HUES6 (cell line): ENCODE measurements at regions not wholly inside any gene's neighbourhood (a gene's known extent, or its start where the extent isn't known, plus 50 kb on each side); places are given as distances from the start of the nearest gene placed in this dataset.
"Not testable (repeated sequence)": the region's sequence is repeated elsewhere in the genome, so short reads cannot be mapped to it uniquely, and the experiment has no call there.

Source experiments
- H3K27ac ChIP-seq: 2 replicates; pipeline ENCODE4 v1.7.0; 2013; ENCODE audit warnings: low read depth, mild to moderate bottlenecking, low read length, inconsistent platforms
- H3K27me3 ChIP-seq: 2 replicates; pipeline ENCODE4 v1.6.1; 2013; ENCODE audit warnings: low read length; ENCODE audit not compliant: control insufficient read depth, insufficient read depth
- H3K36me3 ChIP-seq: 2 replicates; pipeline ENCODE4 v1.6.1; 2013; ENCODE audit warnings: low read length; ENCODE audit not compliant: control insufficient read depth, insufficient read depth
- H3K4me1 ChIP-seq: 2 replicates; pipeline ENCODE4 v1.6.1; 2013; ENCODE audit warnings: low read length; ENCODE audit not compliant: control insufficient read depth, insufficient read depth
- H3K4me3 ChIP-seq: 2 replicates; pipeline ENCODE4 v1.5.1; 2013; ENCODE audit warnings: low read depth, low read length
- H3K9ac ChIP-seq: one replicate; pipeline ENCODE4 v1.6.1; 2013; ENCODE audit warnings: mild to moderate bottlenecking, low read length
- H3K9me3 ChIP-seq: 2 replicates; pipeline ENCODE4 v1.6.1; 2013; ENCODE audit warnings: low read depth, low read length; ENCODE audit not compliant: control insufficient read depth, insufficient read depth

- H3K4me1 ChIP-seq, H3K4me3 ChIP-seq, H3K9ac ChIP-seq, H3K36me3 ChIP-seq, H3K27ac ChIP-seq, H3K27me3 ChIP-seq: not testable (repeated sequence)
- H3K9me3 ChIP-seq = peaks cover 22% of the 10 kb centered on the region
Measured at GRCh38 chr20:29031262-29031982, 2226.0 kb upstream of the DEFB115 start.

DNA sequence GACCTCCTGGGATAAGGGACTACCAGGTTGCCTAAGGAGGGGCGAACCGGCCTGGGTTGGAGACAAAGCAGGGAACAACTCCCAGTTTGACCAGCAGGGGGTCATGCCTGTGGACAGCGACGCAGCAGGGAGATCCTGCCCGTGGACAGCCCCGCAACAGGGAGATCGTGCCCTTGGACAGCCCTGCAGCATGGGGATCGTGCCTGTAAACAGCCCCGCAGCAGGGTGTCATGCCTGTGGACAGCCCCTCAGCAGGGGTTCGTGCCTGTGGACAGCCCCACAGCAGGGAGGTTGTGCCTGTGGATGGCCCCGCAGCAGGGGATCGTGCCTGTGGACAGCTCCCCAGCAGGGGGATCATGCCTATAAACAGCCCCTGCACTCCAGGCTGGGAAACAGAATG lies 2213.2 kb upstream of the DEFB115 start:
- not testable (repeated sequence) for H3K4me3 ChIP-seq, H3K27me3 ChIP-seq, H3K27ac ChIP-seq, H3K4me1 ChIP-seq, H3K9ac ChIP-seq, H3K36me3 ChIP-seq
- H3K9me3 ChIP-seq = peaks cover 20% of the 10 kb centered on the region

DNA sequence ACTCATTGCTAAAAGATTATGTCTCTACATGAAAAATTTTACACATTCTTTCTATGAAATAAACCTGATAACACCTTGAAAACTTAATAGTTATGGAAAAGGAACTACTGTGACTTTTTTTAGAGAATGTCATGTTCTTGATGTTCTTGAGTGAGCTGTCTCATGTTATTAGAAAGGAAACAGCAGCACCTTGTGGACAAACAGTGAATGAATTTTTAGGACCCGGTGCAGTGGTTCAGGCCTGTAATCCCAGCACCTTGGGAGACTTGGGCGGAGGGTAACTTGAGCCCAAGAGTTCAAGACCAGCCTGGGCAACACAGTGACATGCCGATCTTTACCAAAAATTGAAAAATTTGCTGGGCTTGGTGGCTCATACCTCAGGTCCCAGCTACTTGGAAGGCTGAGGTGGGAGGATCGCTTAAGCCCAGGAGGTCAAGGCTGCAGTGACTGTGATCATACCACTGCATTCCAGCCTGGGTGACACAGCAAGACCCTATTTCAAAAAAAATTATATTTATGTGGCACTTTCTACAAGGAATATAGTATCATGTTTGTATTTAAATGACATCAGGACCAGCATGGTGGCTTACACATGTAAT lies 2207.4 kb upstream of the DEFB115 start:
- H3K9ac ChIP-seq, H3K4me3 ChIP-seq, H3K27me3 ChIP-seq, H3K36me3 ChIP-seq, H3K4me1 ChIP-seq, H3K27ac ChIP-seq: not testable (repeated sequence)
- H3K9me3 ChIP-seq = peaks cover 16% of the 10 kb centered on the region; the same call in 1 of the 2 replicates

- not testable (repeated sequence) for H3K36me3 ChIP-seq, H3K27me3 ChIP-seq
- peaks cover 50% of the 10 kb centered on the region for H3K9me3 ChIP-seq
Measured at GRCh38 chr20:29057866-29058484, 2199.5 kb upstream of the DEFB115 start.

DNA sequence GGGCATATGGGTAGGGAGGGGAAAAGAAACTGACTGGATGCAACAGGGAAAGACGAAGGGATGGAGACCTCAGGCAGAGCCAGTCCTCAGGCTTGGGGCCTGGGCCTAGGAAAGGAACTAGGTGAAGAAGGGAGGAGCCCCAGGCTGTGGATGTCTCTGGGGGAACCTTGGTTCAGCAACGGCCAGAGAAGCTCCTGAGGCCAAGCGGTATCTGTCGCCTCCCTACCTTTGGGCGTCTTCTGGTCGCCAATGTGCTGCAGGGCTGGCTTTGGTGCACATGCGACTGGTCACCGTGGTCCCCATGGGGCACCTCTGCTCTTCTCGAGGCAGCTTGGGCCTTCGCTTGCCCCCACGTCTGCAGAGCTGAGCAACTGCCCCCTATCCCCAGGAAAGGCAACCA lies 2195.0 kb upstream of the DEFB115 start:
- H3K4me1 ChIP-seq = not testable (repeated sequence)
- H3K9me3 ChIP-seq = peaks cover 54% of the 10 kb centered on the region

More at GRCh38 chr20:29057866-29058484, 2199.5 kb upstream of the DEFB115 start:
- not testable (repeated sequence) for H3K27ac ChIP-seq, H3K4me1 ChIP-seq, H3K9ac ChIP-seq, H3K4me3 ChIP-seq

DNA sequence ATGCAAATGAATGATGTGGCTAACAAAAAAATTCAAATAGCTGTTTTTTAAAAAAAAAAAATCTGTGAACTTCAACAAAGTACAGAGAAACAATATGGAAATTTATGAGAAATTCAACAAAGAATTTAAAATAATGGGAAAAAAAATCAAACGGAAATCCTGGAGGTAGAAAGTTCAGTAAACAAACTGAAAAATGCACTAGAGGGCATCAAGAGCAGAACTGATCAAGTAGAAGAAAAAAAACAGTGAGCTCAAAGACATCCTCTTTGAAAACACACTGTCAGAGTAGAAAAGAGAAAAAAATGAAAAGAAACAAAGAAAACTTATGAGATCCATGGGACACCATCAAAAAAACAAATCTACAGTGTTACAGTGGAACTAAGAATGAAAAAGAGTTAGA lies 2191.1 kb upstream of the DEFB115 start:
- peaks cover 33% of the 10 kb centered on the region for H3K9me3 ChIP-seq
- H3K27ac ChIP-seq, H3K9ac ChIP-seq, H3K4me1 ChIP-seq, H3K4me3 ChIP-seq, H3K36me3 ChIP-seq, H3K27me3 ChIP-seq: not testable (repeated sequence)

More for the DNA sequence above, 2195.0 kb upstream of the DEFB115 start:
- H3K4me3 ChIP-seq, H3K9ac ChIP-seq, H3K27me3 ChIP-seq, H3K36me3 ChIP-seq, H3K27ac ChIP-seq: not testable (repeated sequence)

DNA sequence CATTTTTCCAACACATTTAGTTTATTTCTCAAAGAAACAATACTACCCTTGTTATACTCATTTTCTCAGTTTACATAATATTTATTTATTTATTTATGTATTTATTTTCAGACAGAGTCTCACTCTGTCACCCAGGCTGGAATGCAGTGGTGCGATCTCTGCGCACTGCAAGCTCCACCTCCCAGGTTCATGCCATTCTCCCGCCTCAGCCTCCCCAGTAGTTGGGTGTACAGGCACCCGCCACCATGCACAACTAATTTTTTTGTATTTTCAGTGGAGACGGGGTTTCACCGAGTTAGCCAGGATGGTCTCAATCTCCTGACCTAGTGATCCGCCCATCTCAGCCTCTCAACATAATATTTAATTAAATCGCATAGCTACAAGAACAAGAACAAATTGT lies 2183.8 kb upstream of the DEFB115 start:
- not testable (repeated sequence) for H3K4me3 ChIP-seq, H3K36me3 ChIP-seq, H3K4me1 ChIP-seq, H3K27me3 ChIP-seq, H3K9ac ChIP-seq, H3K27ac ChIP-seq
- peaks cover 19% of the 10 kb centered on the region for H3K9me3 ChIP-seq

DNA sequence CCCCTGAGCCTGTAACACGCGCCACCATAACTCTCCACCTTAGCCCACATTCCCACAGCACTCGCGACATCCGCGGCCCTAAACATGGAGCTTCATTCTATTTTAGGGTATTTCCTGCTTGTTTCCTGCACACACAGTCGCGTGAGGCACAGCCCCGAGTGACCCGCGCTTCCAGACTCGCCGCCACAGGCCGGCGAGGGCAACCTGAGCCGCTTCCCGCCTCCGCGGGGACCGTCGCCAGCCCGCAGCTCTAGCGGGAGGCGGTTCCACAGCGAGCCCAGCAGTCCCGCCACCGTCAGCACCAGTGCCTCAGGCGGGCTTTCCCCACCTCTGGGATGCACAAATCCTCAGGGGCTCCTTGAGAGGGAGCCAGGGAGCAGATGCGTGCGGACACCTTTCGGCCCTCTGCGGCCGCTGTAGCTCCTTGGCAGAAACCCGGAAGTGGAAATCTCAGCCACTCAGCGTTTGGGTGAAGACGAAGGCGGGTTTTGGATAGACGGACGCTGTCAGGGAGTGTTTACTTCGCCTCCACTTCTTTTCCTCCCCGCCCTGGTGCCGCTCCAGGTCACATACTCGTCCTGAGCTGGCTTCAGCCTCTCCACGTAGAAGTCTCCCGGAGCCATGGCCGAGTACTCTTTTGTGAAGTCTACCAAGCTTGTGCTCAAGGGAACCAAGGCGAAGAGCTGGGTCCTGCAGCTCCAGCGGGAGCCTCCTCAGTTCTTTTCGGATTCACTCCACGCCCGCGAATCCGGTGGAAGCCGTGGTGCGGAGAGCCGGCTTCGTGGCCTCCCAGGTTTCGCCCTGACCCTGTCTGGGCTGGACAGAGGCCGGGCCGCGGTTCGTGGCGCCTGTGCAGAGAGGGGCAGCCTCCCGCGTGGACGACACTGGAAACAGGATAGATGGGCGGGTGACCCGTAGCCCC lies 2177.4 kb upstream of the DEFB115 start:
- Histone ChIP-seq H3K27ac (no peak overlapping the region), H3K4me1 (no peaks in the 10 kb centered on the region), H3K9me3 (peaks cover 38% of the 10 kb centered on the region), H3K27me3 (no peaks in the 10 kb centered on the region), H3K4me3 (no peak overlapping the region), H3K36me3 (no peaks in the 10 kb centered on the region), H3K9ac (no peak overlapping the region)

GRCh38 chr20:29081712-29082111 lies 2175.8 kb upstream of the DEFB115 start:
- not testable (repeated sequence) for H3K36me3 ChIP-seq, H3K9ac ChIP-seq, H3K4me1 ChIP-seq, H3K27ac ChIP-seq, H3K4me3 ChIP-seq, H3K27me3 ChIP-seq
- H3K9me3 ChIP-seq = peaks cover 32% of the 10 kb centered on the region

DNA sequence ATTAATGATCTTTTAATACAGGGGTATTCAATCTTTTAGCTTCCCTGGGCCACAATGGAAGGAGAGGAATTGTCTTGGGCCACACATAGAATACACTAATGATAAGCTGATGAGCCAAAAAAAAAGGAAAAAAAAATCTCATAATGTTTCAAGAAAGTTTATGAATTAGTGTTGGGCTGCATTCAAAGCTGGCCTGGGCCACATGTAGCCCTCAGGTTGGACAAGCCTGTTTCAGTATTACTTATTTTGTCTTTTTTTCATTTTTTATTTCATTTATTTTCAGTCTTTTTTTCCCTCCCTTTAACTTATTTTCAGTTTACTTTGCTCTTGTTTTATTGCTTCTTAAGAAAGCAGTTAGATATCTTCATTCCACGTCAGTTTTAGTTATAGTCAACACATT lies 2171.8 kb upstream of the DEFB115 start:
- Histone ChIP-seq H3K9ac (no peak overlapping the region), H3K27ac (no peak overlapping the region), H3K36me3 (no peaks in the 10 kb centered on the region), H3K4me3 (no peak overlapping the region), H3K9me3 (peaks cover 33% of the 10 kb centered on the region), H3K4me1 (no peaks in the 10 kb centered on the region), H3K27me3 (no peaks in the 10 kb centered on the region)
